Right lobe of liver (tissue), 6 donors: ENCODE measurements at regions not wholly inside any gene's neighbourhood (a gene's known extent, or its start where the extent isn't known, plus 50 kb on each side); places are given as distances from the start of the nearest gene placed in this dataset.
"Not testable (repeated sequence)": the region's sequence is repeated elsewhere in the genome, so short reads cannot be mapped to it uniquely, and the experiment has no call there.

Source experiments
- ATAC-seq, 4 donors: fragments of 200-7000 bp; cut with Tn5 transposase; one replicate each; pipeline ENCODE4 v1.9.1; 2020; ENCODE audit warnings: mild to moderate bottlenecking in 4 of 4, moderate library complexity in 4 of 4
- DNase-seq, 3 donors: peaks; one replicate each; pipeline ENCODE4 v3.0.0-alpha.2; 2020
- H3K27ac ChIP-seq, 3 donors: fragments of 200-600 bp; one replicate each; pipeline ENCODE4 v1.8.0; 2022
- H3K27me3 ChIP-seq, 2 donors: fragments of 200-600 bp; one replicate each; pipeline ENCODE4 v1.8.0; 2022
- H3K36me3 ChIP-seq, 4 donors: fragments of 200-600 bp; sonication (generic) in 1 of 4; one replicate each; pipeline versions ENCODE4 v1.5.1 to v1.8.0; 2017 to 2022; ENCODE audit warnings: control low read depth in 1 of 4
- H3K4me1 ChIP-seq, 4 donors: fragments of 200-600 bp; sonication (generic) in 1 of 4; one replicate each; pipeline versions ENCODE4 v1.5.1 to v1.8.0; 2017 to 2022; ENCODE audit warnings: control low read depth in 1 of 4
- H3K4me3 ChIP-seq, 3 donors: fragments of 200-600 bp; one replicate each; pipeline ENCODE4 v1.8.0; 2022
- H3K9me3 ChIP-seq, 4 donors: fragments of 200-600 bp; sonication (generic) in 1 of 4; one replicate each; pipeline versions ENCODE4 v1.5.1 to v1.8.0; 2017 to 2022; ENCODE audit warnings: control low read depth in 1 of 4
- CTCF ChIP-seq, 4 donors: fragments of 200-600 bp in 3 of 4; fragments of 450-650 bp in 1 of 4; IDR thresholded peaks; one replicate each; pipeline versions ENCODE4 v1.5.1 to v1.8.0; 2016 to 2022; ENCODE audit warnings: antibody characterized with exemption in 4 of 4, mild to moderate bottlenecking in 2 of 4
- POLR2A ChIP-seq: fragments of 450-650 bp; IDR thresholded peaks from one replicate; pipeline ENCODE4 v1.6.1; 2017; ENCODE audit warnings: antibody characterized with exemption, mild to moderate bottlenecking
- WGBS: methylation state at CpG from one replicate; pipeline ENCODE4 v1.1.6; 2018; ENCODE audit warnings: low coverage, low lambda C conversion rate; ENCODE audit not compliant: insufficient coverage; ENCODE audit errors: missing lambda C conversion rate; 5-methylcytosine and 5-hydroxymethylcytosine counted together
- intact Hi-C, 2 donors: fragments of 100-400 bp; cut with DNase I; formaldehyde crosslinking; loops; one replicate each; pipeline versions ENCODE4 v1.11.2 to v1.14.1; 2022
- donor health status: DM: no; HTN: yes; CAD: no.
- donor health status: DM: no; HTN: no; CAD: no.
- donor health status: DM: no; HTN: no; CAD: no.
- donor health status: DM: no; HTN: yes; CAD: no.
- donor health status: DM: no; HTN: yes; CAD: no.

GRCh38 chr18:59983506-59983905 lies 83.7 kb downstream of the PMAIP1 start:
- ATAC-seq (no peak), DNase-seq (no peak)
- no peak overlapping the region for H3K27ac ChIP-seq
- H3K4me1 ChIP-seq, result no peaks in the 10 kb centered on the region
- H3K36me3 ChIP-seq, result no peaks in the 10 kb centered on the region
- no CpG with 5 or more reads among the region's 4 CpGs for WGBS
- H3K27me3 ChIP-seq, result no peaks in the 10 kb centered on the region
- TF ChIP-seq CTCF (IDR thresholded peaks at IDR 0.05) (no peak), POLR2A (no peak)
- H3K9me3 ChIP-seq, result no peaks in the 10 kb centered on the region
- no peak overlapping the region for H3K4me3 ChIP-seq
- intact Hi-C loops, result loop anchor here in 1 of 2 donors (10.0 kb wide), 1 partner anchor 571 kb away; no protein-coding TSS in a partner anchor

- ATAC-seq, result no peak
- intact Hi-C loops, result loop anchor here in 1 of 2 donors (10.0 kb wide), 1 partner anchor 575 kb away; no protein-coding TSS in a partner anchor
- Histone ChIP-seq H3K36me3 (no peaks in the 10 kb centered on the region), H3K27ac (no peak overlapping the region), H3K27me3 (no peaks in the 10 kb centered on the region), H3K4me3 (no peak overlapping the region), H3K9me3 (no peaks in the 10 kb centered on the region), H3K4me1 (no peaks in the 10 kb centered on the region)
- 70% methylated on average over 2 of the region's 3 CpGs for WGBS
- TF ChIP-seq CTCF (IDR thresholded peaks at IDR 0.05) (no peak), POLR2A (no peak)
- DNase-seq, result no peak
Measured at GRCh38 chr18:59980188-59980637, 80.4 kb downstream of the PMAIP1 start.

- WGBS, result 69% methylated on average over 3 of the region's 4 CpGs
- Histone ChIP-seq H3K36me3 (no peaks in the 10 kb centered on the region), H3K27ac (no peak overlapping the region), H3K27me3 (no peaks in the 10 kb centered on the region), H3K4me1 (no peaks in the 10 kb centered on the region), H3K4me3 (no peak overlapping the region), H3K9me3 (no peaks in the 10 kb centered on the region)
- DNase-seq (no peak), ATAC-seq (no peak)
- TF ChIP-seq CTCF (IDR thresholded peaks at IDR 0.05) (no peak), POLR2A (no peak)
- intact Hi-C loops, result no loop called here
Measured at GRCh38 chr18:59971871-59972428, 72.2 kb downstream of the PMAIP1 start.

- H3K27ac ChIP-seq, H3K4me1 ChIP-seq, H3K36me3 ChIP-seq, H3K4me3 ChIP-seq, DNase-seq, H3K27me3 ChIP-seq, intact Hi-C loops, ATAC-seq, H3K9me3 ChIP-seq: not testable (repeated sequence)
- 44% methylated on average over 1 of the region's 1 CpG for WGBS
Measured at GRCh38 chr18:59971144-59971543, 71.3 kb downstream of the PMAIP1 start.

GRCh38 chr18:59969477-59970028 lies 69.8 kb downstream of the PMAIP1 start:
- 41% methylated on average over 12 of the region's 56 CpGs for WGBS
- H3K4me3 ChIP-seq, H3K36me3 ChIP-seq, H3K4me1 ChIP-seq, intact Hi-C loops, H3K27me3 ChIP-seq, H3K27ac ChIP-seq, DNase-seq, H3K9me3 ChIP-seq: not testable (repeated sequence)
- peak in 1 of 4 donors; percentile 19 for ATAC-seq
